ENCODE measurements at regions not wholly inside any gene's neighbourhood (a gene's known extent, or its start where the extent isn't known, plus 50 kb on each side); places are given as distances from the start of the nearest gene placed in this dataset.

DNA sequence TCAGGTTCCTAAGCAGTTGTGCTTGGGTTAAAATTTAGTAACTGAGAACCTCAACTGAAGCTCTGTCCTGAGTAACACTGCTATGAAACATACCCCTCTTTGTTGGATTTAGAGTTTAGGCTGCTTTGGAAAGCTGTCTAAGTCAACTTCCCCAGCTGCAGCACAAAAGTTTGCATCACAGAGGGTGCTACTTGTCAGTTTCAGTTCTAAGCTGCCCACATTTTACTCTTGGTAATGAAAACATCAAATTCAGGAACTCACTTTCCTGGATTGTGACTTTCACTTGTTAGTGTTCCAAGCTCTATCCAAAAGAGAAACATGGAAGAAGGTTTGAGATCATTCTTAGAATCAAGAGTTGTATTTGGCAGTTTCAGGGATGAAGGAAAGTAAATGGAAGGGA, 191.7 kb upstream of the NFIA start:
- TF ChIP-seq POLR2A (IDR thresholded peaks at IDR 0.05): no peak
- TF ChIP-seq, protein P1, sequence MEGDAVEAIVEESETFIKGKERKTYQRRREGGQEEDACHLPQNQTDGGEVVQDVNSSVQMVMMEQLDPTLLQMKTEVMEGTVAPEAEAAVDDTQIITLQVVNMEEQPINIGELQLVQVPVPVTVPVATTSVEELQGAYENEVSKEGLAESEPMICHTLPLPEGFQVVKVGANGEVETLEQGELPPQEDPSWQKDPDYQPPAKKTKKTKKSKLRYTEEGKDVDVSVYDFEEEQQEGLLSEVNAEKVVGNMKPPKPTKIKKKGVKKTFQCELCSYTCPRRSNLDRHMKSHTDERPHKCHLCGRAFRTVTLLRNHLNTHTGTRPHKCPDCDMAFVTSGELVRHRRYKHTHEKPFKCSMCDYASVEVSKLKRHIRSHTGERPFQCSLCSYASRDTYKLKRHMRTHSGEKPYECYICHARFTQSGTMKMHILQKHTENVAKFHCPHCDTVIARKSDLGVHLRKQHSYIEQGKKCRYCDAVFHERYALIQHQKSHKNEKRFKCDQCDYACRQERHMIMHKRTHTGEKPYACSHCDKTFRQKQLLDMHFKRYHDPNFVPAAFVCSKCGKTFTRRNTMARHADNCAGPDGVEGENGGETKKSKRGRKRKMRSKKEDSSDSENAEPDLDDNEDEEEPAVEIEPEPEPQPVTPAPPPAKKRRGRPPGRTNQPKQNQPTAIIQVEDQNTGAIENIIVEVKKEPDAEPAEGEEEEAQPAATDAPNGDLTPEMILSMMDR (IDR thresholded peaks at IDR 0.05): no peak
